Upper lobe of left lung (tissue), 6 donors: ENCODE measurements at regions not wholly inside any gene's neighbourhood (a gene's known extent, or its start where the extent isn't known, plus 50 kb on each side); places are given as distances from the start of the nearest gene placed in this dataset.
A peak's percentile ranks its signal among the peaks of the same experiment; 100 is the strongest.

ENCODE experiments used
- ATAC-seq, 2 donors: fragments of 200-7000 bp; cut with Tn5 transposase; one replicate each; pipeline ENCODE4 v1.9.1; 2022; ENCODE audit warnings: mild to moderate bottlenecking in 2 of 2, moderate library complexity in 2 of 2; ENCODE audit not compliant: low FRiP score in 2 of 2
- DNase-seq, 2 donors: peaks; one replicate each; pipeline ENCODE4 v3.0.0-alpha.2; 2019 to 2020
- H3K27ac ChIP-seq, 4 donors: fragments of 200-600 bp; sonication (generic); one replicate each; pipeline ENCODE4 v1.5.1; 2016 to 2019
- H3K27me3 ChIP-seq, 4 donors: fragments of 200-600 bp; sonication (generic); one replicate each; pipeline ENCODE4 v1.5.1; 2017 to 2019
- H3K36me3 ChIP-seq, 4 donors: fragments of 200-600 bp; sonication (generic); one replicate each; pipeline ENCODE4 v1.5.1; 2016 to 2019
- H3K4me1 ChIP-seq, 4 donors: fragments of 200-600 bp; sonication (generic); one replicate each; pipeline ENCODE4 v1.5.1; 2018 to 2019
- H3K4me3 ChIP-seq, 4 donors: fragments of 200-600 bp; sonication (generic); one replicate each; pipeline ENCODE4 v1.5.1; 2017 to 2019; ENCODE audit warnings: mild to moderate bottlenecking in 2 of 4, moderate library complexity in 1 of 4
- H3K9me3 ChIP-seq, 4 donors: fragments of 200-600 bp; sonication (generic); one replicate each; pipeline ENCODE4 v1.5.1; 2018 to 2019
- EP300 ChIP-seq, 4 donors: sonication (generic); formaldehyde crosslinking; IDR thresholded peaks; one replicate each; pipeline ENCODE4 v1.5.1; 2017; ENCODE audit warnings: antibody characterized with exemption in 4 of 4, control low read depth in 2 of 4
- POLR2A ChIP-seq, 4 donors: fragments of 450-650 bp; IDR thresholded peaks; one replicate each; pipeline ENCODE4 v1.5.1; 2016 to 2017; ENCODE audit warnings: antibody characterized with exemption in 4 of 4, mild to moderate bottlenecking in 2 of 4
- POLR2AphosphoS5 ChIP-seq, 2 donors: sonication (generic); formaldehyde crosslinking; IDR thresholded peaks; one replicate each; pipeline ENCODE4 v1.5.1; 2017; ENCODE audit warnings: antibody characterized with exemption in 2 of 2
- WGBS, 2 donors: methylation state at CpG; one replicate each; pipeline ENCODE4 v1.1.5; 2017 to 2018; 5-methylcytosine and 5-hydroxymethylcytosine counted together
- TF ChIP-seq, protein P1 (sequence below), 6 experiments: fragments of 450-650 bp in 4 of 6; fragments of 200-600 bp in 2 of 6; sonication (generic) in 2 of 6; IDR thresholded peaks; one replicate each; pipeline ENCODE4 v1.5.1; 2016 to 2019; ENCODE audit warnings: antibody characterized with exemption in 6 of 6
- donor health status: DM: no; HTN: no; CAD: no; lungs with moderate emphysema.
- donor health status: DM: no; HTN: yes; CAD: no; lungs with severe emphysema.

GRCh38 chr2:20138696-20139095 is 86.2 kb downstream of the SDC1 start:
- ATAC-seq (no peak), DNase-seq (no peak)
- TF ChIP-seq, protein P1, sequence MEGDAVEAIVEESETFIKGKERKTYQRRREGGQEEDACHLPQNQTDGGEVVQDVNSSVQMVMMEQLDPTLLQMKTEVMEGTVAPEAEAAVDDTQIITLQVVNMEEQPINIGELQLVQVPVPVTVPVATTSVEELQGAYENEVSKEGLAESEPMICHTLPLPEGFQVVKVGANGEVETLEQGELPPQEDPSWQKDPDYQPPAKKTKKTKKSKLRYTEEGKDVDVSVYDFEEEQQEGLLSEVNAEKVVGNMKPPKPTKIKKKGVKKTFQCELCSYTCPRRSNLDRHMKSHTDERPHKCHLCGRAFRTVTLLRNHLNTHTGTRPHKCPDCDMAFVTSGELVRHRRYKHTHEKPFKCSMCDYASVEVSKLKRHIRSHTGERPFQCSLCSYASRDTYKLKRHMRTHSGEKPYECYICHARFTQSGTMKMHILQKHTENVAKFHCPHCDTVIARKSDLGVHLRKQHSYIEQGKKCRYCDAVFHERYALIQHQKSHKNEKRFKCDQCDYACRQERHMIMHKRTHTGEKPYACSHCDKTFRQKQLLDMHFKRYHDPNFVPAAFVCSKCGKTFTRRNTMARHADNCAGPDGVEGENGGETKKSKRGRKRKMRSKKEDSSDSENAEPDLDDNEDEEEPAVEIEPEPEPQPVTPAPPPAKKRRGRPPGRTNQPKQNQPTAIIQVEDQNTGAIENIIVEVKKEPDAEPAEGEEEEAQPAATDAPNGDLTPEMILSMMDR (IDR thresholded peaks at IDR 0.05), result no peak
- TF ChIP-seq POLR2A (IDR thresholded peaks at IDR 0.05) (no peak), POLR2AphosphoS5 (IDR thresholded peaks at IDR 0.05) (no peak), EP300 (IDR thresholded peaks at IDR 0.05) (no peak)
- 59 to 69% methylated on average over 6 of the region's 6 CpGs for WGBS, 2 donors
- Histone ChIP-seq H3K27ac (no peak overlapping the region), H3K9me3 (no peaks in the 10 kb centered on the region), H3K4me1 (peaks cover 0 to 6% (median 2%) of the 10 kb centered on the region in 4 donors), H3K27me3 (no peaks in the 10 kb centered on the region), H3K4me3 (no peak overlapping the region), H3K36me3 (no peaks in the 10 kb centered on the region)

- Histone ChIP-seq H3K27ac (no peak overlapping the region), H3K36me3 (no peaks in the 10 kb centered on the region), H3K4me3 (no peak overlapping the region), H3K27me3 (no peaks in the 10 kb centered on the region), H3K4me1 (peaks cover 0 to 6% (median 2%) of the 10 kb centered on the region in 4 donors), H3K9me3 (no peaks in the 10 kb centered on the region)
- WGBS, 2 donors, result 96 to 97% methylated on average over 8 of the region's 8 CpGs
- no peak for DNase-seq
- TF ChIP-seq EP300 (IDR thresholded peaks at IDR 0.05) (no peak), POLR2A (IDR thresholded peaks at IDR 0.05) (no peak), POLR2AphosphoS5 (IDR thresholded peaks at IDR 0.05) (no peak)
- TF ChIP-seq, protein P1 (IDR thresholded peaks at IDR 0.05), result no peak
- no peak for ATAC-seq
Observed at GRCh38 chr2:20137884-20138283, 86.5 kb upstream of the LAPTM4A start.

- Histone ChIP-seq H3K27ac (no peak overlapping the region), H3K4me3 (no peak overlapping the region), H3K27me3 (no peaks in the 10 kb centered on the region), H3K4me1 (peaks cover 0 to 6% (median 2%) of the 10 kb centered on the region in 4 donors), H3K36me3 (no peaks in the 10 kb centered on the region), H3K9me3 (no peaks in the 10 kb centered on the region)
- DNase-seq (no peak), ATAC-seq (no peak)
- WGBS, 2 donors, result 89 to 93% methylated on average over 7 to 10 of the region's 10 CpGs
- no peak for TF ChIP-seq POLR2A (IDR thresholded peaks at IDR 0.05)
- no peak for TF ChIP-seq EP300 (IDR thresholded peaks at IDR 0.05)
- TF ChIP-seq, protein P1 (IDR thresholded peaks at IDR 0.05), result no peak
- TF ChIP-seq POLR2AphosphoS5 (IDR thresholded peaks at IDR 0.05), result no peak
Observed at GRCh38 chr2:20137131-20137571, 85.7 kb upstream of the LAPTM4A start.

- Histone ChIP-seq H3K4me1 (peaks cover 0 to 8% (median 2%) of the 10 kb centered on the region in 4 donors), H3K27me3 (no peaks in the 10 kb centered on the region), H3K4me3 (no peak overlapping the region), H3K9me3 (no peaks in the 10 kb centered on the region), H3K27ac (peak overlapping the region in 1 of 4 donors; percentile 30), H3K36me3 (no peaks in the 10 kb centered on the region)
- 84 to 100% methylated on average over 1 to 12 of the region's 12 CpGs for whole genome bisulfite sequencing, 2 donors
- no peak for TF ChIP-seq POLR2A (IDR thresholded peaks at IDR 0.05)
- no peak for TF ChIP-seq EP300 (IDR thresholded peaks at IDR 0.05)
- DNase-seq (no peak), ATAC-seq (no peak)
Observed at GRCh38 chr2:20136149-20136548, 84.7 kb upstream of the LAPTM4A start.

DNA sequence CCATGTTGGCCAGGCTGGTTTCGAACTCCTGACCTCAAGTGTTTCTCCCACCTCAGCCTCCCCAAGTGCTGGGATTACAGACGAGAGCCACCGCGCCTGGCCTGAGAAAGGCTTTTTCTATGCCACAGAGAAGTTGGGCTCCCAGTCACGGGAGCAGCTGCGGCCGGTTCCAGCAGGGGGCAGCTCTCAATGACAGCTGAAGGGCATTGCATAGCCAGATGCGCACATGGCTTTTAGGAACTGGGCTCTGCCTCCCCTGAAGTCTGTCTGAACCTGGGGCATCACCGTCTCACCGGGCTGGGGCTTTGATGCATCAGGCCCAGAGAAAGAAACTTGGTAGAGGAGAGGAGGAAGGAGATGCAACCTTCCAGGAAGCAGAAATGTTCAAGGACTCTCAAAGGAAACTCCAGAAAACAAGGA is 84.2 kb upstream of the LAPTM4A start:
- TF ChIP-seq EP300 (IDR thresholded peaks at IDR 0.05) (no peak), POLR2AphosphoS5 (IDR thresholded peaks at IDR 0.05) (no peak), POLR2A (IDR thresholded peaks at IDR 0.05) (no peak)
- TF ChIP-seq, protein P1 (IDR thresholded peaks at IDR 0.05), result peak; percentile 46 to 79 (median 66)
- WGBS, 2 donors, result 16 to 25% methylated on average over 9 to 10 of the region's 10 CpGs
- H3K4me1 ChIP-seq, result peaks cover 0 to 8% (median 2%) of the 10 kb centered on the region in 4 donors
- no peaks in the 10 kb centered on the region for H3K36me3 ChIP-seq
- H3K27ac ChIP-seq, result peak overlapping the region in 1 of 4 donors; percentile 30
- DNase-seq, result peak; percentile 70 to 91
- H3K27me3 ChIP-seq, result no peaks in the 10 kb centered on the region
- H3K9me3 ChIP-seq, result no peaks in the 10 kb centered on the region
- no peak overlapping the region for H3K4me3 ChIP-seq
- ATAC-seq, result peak; percentile 35 to 75
